SK-N-SH treated with all-trans-retinoic acid at 6 μM for 48 hours (cell line): ENCODE measurements at regions not wholly inside any gene's neighbourhood (a gene's known extent, or its start where the extent isn't known, plus 50 kb on each side); places are given as distances from the start of the nearest gene placed in this dataset.

Source experiments
- ATAC-seq: fragments of 200-7000 bp; cut with Tn5 transposase; 3 replicates; pipeline ENCODE4 v1.9.1; 2020; ENCODE audit warnings: mild to moderate bottlenecking, moderate library complexity
- ARNTL ChIP-seq: fragments of 450-650 bp; formaldehyde crosslinking; IDR thresholded peaks from 2 replicates; pipeline ENCODE4 v1.5.0; 2020; ENCODE audit warnings: low read depth, mild to moderate bottlenecking, moderate library complexity, borderline replicate concordance
- BACH2 ChIP-seq: fragments of 250-450 bp; sonication (Bioruptor Pico); IDR thresholded peaks from 2 replicates; pipeline ENCODE4 v1.9.0; 2021; ENCODE audit warnings: mild to moderate bottlenecking, borderline replicate concordance
- CREB5 ChIP-seq: fragments of 250-450 bp; sonication (Bioruptor Pico); IDR thresholded peaks from 2 replicates; pipeline ENCODE4 v1.5.1; 2020; ENCODE audit warnings: low read depth, mild to moderate bottlenecking, moderate library complexity
- ESRRG ChIP-seq: fragments of 250-450 bp; sonication (Bioruptor Pico); IDR thresholded peaks from 2 replicates; pipeline ENCODE4 v1.6.1; 2021; ENCODE audit warnings: mild to moderate bottlenecking
- GLIS3 ChIP-seq: fragments of 250-450 bp; sonication (Bioruptor Pico); IDR thresholded peaks from 2 replicates; pipeline ENCODE4 v1.5.0; 2020; ENCODE audit warnings: mild to moderate bottlenecking, moderate library complexity
- ISL1 ChIP-seq: fragments of 250-450 bp; sonication (Bioruptor Pico); IDR thresholded peaks from 2 replicates; pipeline ENCODE4 v2.1.2; 2022; ENCODE audit warnings: mild to moderate bottlenecking, moderate library complexity
- OSR1 ChIP-seq: fragments of 250-450 bp; sonication (Bioruptor Pico); IDR thresholded peaks from 2 replicates; pipeline ENCODE4 v1.8.0; 2022; ENCODE audit warnings: moderate library complexity, mild to moderate bottlenecking, inconsistent platforms
- POU6F1 ChIP-seq: fragments of 250-450 bp; sonication (Bioruptor Pico); IDR thresholded peaks from 2 replicates; pipeline ENCODE4 v1.8.0; 2021; ENCODE audit warnings: low read depth, mild to moderate bottlenecking, moderate library complexity, borderline replicate concordance
- PPARA ChIP-seq: fragments of 250-450 bp; sonication (Bioruptor Pico); IDR thresholded peaks from 2 replicates; pipeline ENCODE4 v1.5.0; 2020; ENCODE audit warnings: mild to moderate bottlenecking, borderline replicate concordance
- RARB ChIP-seq: fragments of 250-450 bp; sonication (Bioruptor Pico); IDR thresholded peaks from 2 replicates; pipeline ENCODE4 v1.8.0; 2021; ENCODE audit warnings: mild to moderate bottlenecking, moderate library complexity
- SNAI2 ChIP-seq: fragments of 250-450 bp; sonication (Bioruptor Pico); IDR thresholded peaks from 2 replicates; pipeline ENCODE4 v1.5.0; 2020; ENCODE audit warnings: mild to moderate bottlenecking, moderate library complexity
- TCF4 ChIP-seq: fragments of 250-450 bp; sonication (Bioruptor Pico); IDR thresholded peaks from 2 replicates; pipeline ENCODE4 v1.8.0; 2021; ENCODE audit warnings: mild to moderate bottlenecking, moderate library complexity, borderline replicate concordance
- TOX ChIP-seq: fragments of 250-450 bp; sonication (Bioruptor Pico); IDR thresholded peaks from 2 replicates; pipeline ENCODE4 v1.8.0; 2021; ENCODE audit warnings: mild to moderate bottlenecking, moderate library complexity, borderline replicate concordance
- TSHZ2 ChIP-seq: fragments of 250-450 bp; sonication (Bioruptor Pico); IDR thresholded peaks from 2 replicates; pipeline ENCODE4 v1.5.0; 2020; ENCODE audit warnings: mild to moderate bottlenecking, moderate library complexity
- ZFP3 ChIP-seq: fragments of 250-450 bp; sonication (Bioruptor Pico); IDR thresholded peaks from 2 replicates; pipeline ENCODE4 v1.5.0; 2020; ENCODE audit warnings: mild to moderate bottlenecking, moderate library complexity
- ZFP30 ChIP-seq: fragments of 450-650 bp; formaldehyde crosslinking; IDR thresholded peaks from 2 replicates; pipeline ENCODE4 v1.5.0; 2022; ENCODE audit warnings: mild to moderate bottlenecking, moderate library complexity
- ZNF565 ChIP-seq: fragments of 450-650 bp; formaldehyde crosslinking; conservative IDR thresholded peaks from 2 replicates; pipeline ENCODE4 v1.5.0; 2020; ENCODE audit warnings: low read depth, mild to moderate bottlenecking, moderate library complexity
- ZNF70 ChIP-seq: fragments of 450-650 bp; formaldehyde crosslinking; IDR thresholded peaks from 2 replicates; pipeline ENCODE4 v1.5.0; 2020; ENCODE audit warnings: mild to moderate bottlenecking, moderate library complexity
- ZNF8 ChIP-seq: fragments of 450-650 bp; formaldehyde crosslinking; IDR thresholded peaks from 2 replicates; pipeline ENCODE4 v1.5.0; 2020; ENCODE audit warnings: mild to moderate bottlenecking, moderate library complexity
- TF ChIP-seq, protein P1 (sequence below): fragments of 250-450 bp; sonication (Bioruptor Pico); IDR thresholded peaks from 2 replicates; pipeline ENCODE4 v1.8.0; 2020; ENCODE audit warnings: mild to moderate bottlenecking, moderate library complexity, borderline replicate concordance

- ATAC-seq, result no peak
- TF ChIP-seq, protein P1, sequence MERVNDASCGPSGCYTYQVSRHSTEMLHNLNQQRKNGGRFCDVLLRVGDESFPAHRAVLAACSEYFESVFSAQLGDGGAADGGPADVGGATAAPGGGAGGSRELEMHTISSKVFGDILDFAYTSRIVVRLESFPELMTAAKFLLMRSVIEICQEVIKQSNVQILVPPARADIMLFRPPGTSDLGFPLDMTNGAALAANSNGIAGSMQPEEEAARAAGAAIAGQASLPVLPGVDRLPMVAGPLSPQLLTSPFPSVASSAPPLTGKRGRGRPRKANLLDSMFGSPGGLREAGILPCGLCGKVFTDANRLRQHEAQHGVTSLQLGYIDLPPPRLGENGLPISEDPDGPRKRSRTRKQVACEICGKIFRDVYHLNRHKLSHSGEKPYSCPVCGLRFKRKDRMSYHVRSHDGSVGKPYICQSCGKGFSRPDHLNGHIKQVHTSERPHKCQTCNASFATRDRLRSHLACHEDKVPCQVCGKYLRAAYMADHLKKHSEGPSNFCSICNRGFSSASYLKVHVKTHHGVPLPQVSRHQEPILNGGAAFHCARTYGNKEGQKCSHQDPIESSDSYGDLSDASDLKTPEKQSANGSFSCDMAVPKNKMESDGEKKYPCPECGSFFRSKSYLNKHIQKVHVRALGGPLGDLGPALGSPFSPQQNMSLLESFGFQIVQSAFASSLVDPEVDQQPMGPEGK (CRISPR knock-in tag), result no peak
- no peak for TF ChIP-seq ESRRG (CRISPR knock-in tag)
- TF ChIP-seq, all 23 proteins: peak for 0
These were observed 117.4 kb downstream of the TRIM29 start for GRCh38 chr11:120020486-120020885.

DNA sequence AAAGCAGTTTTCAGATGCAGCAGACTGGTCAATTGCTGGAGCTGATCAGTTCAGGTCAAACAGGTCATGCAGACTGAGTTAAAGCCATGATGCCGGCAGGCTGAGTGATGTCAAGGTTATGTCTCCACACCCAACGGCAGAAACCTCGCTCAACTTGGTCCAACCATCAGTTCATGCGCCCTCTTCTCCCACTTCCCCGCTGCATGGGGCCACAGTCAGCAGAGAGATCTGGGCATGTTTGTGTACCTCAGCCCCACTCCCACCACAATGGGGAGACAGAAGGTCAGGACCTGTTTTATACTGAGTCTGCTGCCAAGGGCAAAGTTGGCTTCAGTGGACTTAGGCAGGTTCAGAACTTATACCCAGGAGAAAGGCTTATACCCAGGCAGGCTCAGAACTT is 118.7 kb downstream of the TRIM29 start:
- TF ChIP-seq GLIS3 (CRISPR knock-in tag), result no peak
- TF ChIP-seq TCF4 (CRISPR knock-in tag), result no peak
- TF ChIP-seq ARNTL (CRISPR knock-in tag), result no peak
- no peak for TF ChIP-seq ZFP30 (CRISPR knock-in tag)
- no peak for TF ChIP-seq PPARA (CRISPR knock-in tag)
- no peak for TF ChIP-seq POU6F1 (CRISPR knock-in tag)
- no peak for TF ChIP-seq OSR1 (CRISPR knock-in tag)
- TF ChIP-seq BACH2 (CRISPR knock-in tag), result no peak
- no peak for ATAC-seq

- no peak for ATAC-seq
- TF ChIP-seq RARB (no peak), ZFP3 (CRISPR knock-in tag) (no peak), OSR1 (CRISPR knock-in tag) (no peak), TOX (no peak), ISL1 (CRISPR knock-in tag) (no peak), ZNF565 (CRISPR knock-in tag) (no peak), ZNF8 (CRISPR knock-in tag) (no peak), PPARA (CRISPR knock-in tag) (no peak), TSHZ2 (CRISPR knock-in tag) (no peak)
- TF ChIP-seq, all 23 proteins: peak for 0
These were observed 120.2 kb downstream of the TRIM29 start for GRCh38 chr11:120017582-120018150.

- ATAC-seq, result peak; percentile 90
- no peak for TF ChIP-seq BACH2 (CRISPR knock-in tag)
- no peak for TF ChIP-seq RARB
- TF ChIP-seq CREB5 (CRISPR knock-in tag), result no peak
- no peak for TF ChIP-seq TSHZ2 (CRISPR knock-in tag)
- no peak for TF ChIP-seq TOX
- TF ChIP-seq ZNF565 (CRISPR knock-in tag), result no peak
- no peak for TF ChIP-seq ZNF8 (CRISPR knock-in tag)
- TF ChIP-seq PPARA (CRISPR knock-in tag), result no peak
- no peak for TF ChIP-seq ESRRG (CRISPR knock-in tag)
- TF ChIP-seq ZFP30 (CRISPR knock-in tag), result no peak
- TF ChIP-seq ARNTL (CRISPR knock-in tag), result no peak
- TF ChIP-seq SNAI2 (CRISPR knock-in tag), result no peak
- TF ChIP-seq ZNF70 (CRISPR knock-in tag), result no peak
These were observed 124.3 kb downstream of the TRIM29 start for GRCh38 chr11:120013325-120014250.
